Activated CD8-positive, alpha-beta T cell treated with anti-CD3 and anti-CD28 coated beads for 36 hours (primary cell): ENCODE measurements at regions not wholly inside any gene's neighbourhood (a gene's known extent, or its start where the extent isn't known, plus 50 kb on each side); places are given as distances from the start of the nearest gene placed in this dataset.

Experiments used
- ATAC-seq: fragments of 200-7000 bp; cut with Tn5 transposase; one replicate; pipeline ENCODE4 v1.10.0; 2021; ENCODE audit warnings: mild to moderate bottlenecking, moderate library complexity
- CTCF ChIA-PET: fragments of 350-600 bp; sonication (Branson Sonifier 250); formaldehyde crosslinking; loops from one replicate; lab custom pipeline; 2021; ENCODE audit warnings: antibody characterized with exemption; lab: Charles Lee
- POLR2A ChIA-PET: fragments of 350-600 bp; sonication (Branson Sonifier 250); formaldehyde crosslinking; loops from one replicate; lab custom pipeline; 2021; ENCODE audit warnings: antibody characterized with exemption; lab: Charles Lee
- DNase-seq: peaks from one replicate; pipeline ENCODE4 v3.0.0-alpha.2; 2020
- H3K27ac Mint-ChIP-seq: one replicate; pipeline ENCODE4 v1.8.0; 2021; ENCODE audit warnings: mild to moderate bottlenecking, mixed read lengths
- H3K27me3 Mint-ChIP-seq: one replicate; pipeline ENCODE4 v1.8.0; 2021; ENCODE audit warnings: mixed read lengths
- H3K36me3 Mint-ChIP-seq: one replicate; pipeline ENCODE4 v1.8.0; 2021; ENCODE audit warnings: low read depth, mixed read lengths
- H3K4me1 Mint-ChIP-seq: one replicate; pipeline ENCODE4 v1.8.0; 2021; ENCODE audit warnings: low read depth, mixed read lengths
- H3K4me3 Mint-ChIP-seq: one replicate; pipeline ENCODE4 v1.8.0; 2021; ENCODE audit warnings: mild to moderate bottlenecking, moderate library complexity, mixed read lengths
- H3K9me3 Mint-ChIP-seq: one replicate; pipeline ENCODE4 v1.8.0; 2021; ENCODE audit warnings: mixed read lengths
- CTCF ChIP-seq: fragments of 200-600 bp; IDR thresholded peaks from one replicate; pipeline ENCODE4 v1.8.0; 2022; ENCODE audit warnings: antibody characterized with exemption, mild to moderate bottlenecking
- intact Hi-C: fragments of 100-400 bp; cut with micrococcal nuclease; formaldehyde crosslinking; loops from one replicate; pipeline ENCODE4 v1.10.0; 2022

- no peaks in the 10 kb centered on the region for H3K36me3 Mint-ChIP-seq
- peaks cover 3% of the 10 kb centered on the region for H3K27me3 Mint-ChIP-seq
- H3K9me3 Mint-ChIP-seq = no peaks in the 10 kb centered on the region
- no peaks in the 10 kb centered on the region for H3K4me1 Mint-ChIP-seq
- ChIA-PET CTCF (no interaction called here), POLR2A (no interaction called here)
- DNase-seq (no peak), ATAC-seq (no peak)
- intact Hi-C loops = no loop called here
- no peak overlapping the region for H3K27ac Mint-ChIP-seq
- H3K4me3 Mint-ChIP-seq = no peak overlapping the region
- no peak for TF ChIP-seq CTCF
Observed at GRCh38 chr3:110262896-110263295, 808.7 kb upstream of the NECTIN3 start.

GRCh38 chr3:110265302-110265701 lies 806.3 kb upstream of the NECTIN3 start:
- ATAC-seq = no peak
- Mint-ChIP-seq H3K27me3 (peaks cover 3% of the 10 kb centered on the region), H3K4me1 (no peaks in the 10 kb centered on the region), H3K36me3 (no peaks in the 10 kb centered on the region), H3K9me3 (no peaks in the 10 kb centered on the region), H3K27ac (no peak overlapping the region), H3K4me3 (no peak overlapping the region)
- ChIA-PET CTCF (no interaction called here), POLR2A (no interaction called here)
- DNase-seq = no peak
- no peak for TF ChIP-seq CTCF
- intact Hi-C loops = no loop called here

- no peak for TF ChIP-seq CTCF
- H3K4me1 Mint-ChIP-seq = no peaks in the 10 kb centered on the region
- H3K27me3 Mint-ChIP-seq = peaks cover 2% of the 10 kb centered on the region
- H3K4me3 Mint-ChIP-seq = no peak overlapping the region
- no peak for ATAC-seq
- intact Hi-C loops = no loop called here
- POLR2A ChIA-PET = no interaction called here
- H3K36me3 Mint-ChIP-seq = no peaks in the 10 kb centered on the region
- no peaks in the 10 kb centered on the region for H3K9me3 Mint-ChIP-seq
- CTCF ChIA-PET = no interaction called here
- DNase-seq = no peak
- no peak overlapping the region for H3K27ac Mint-ChIP-seq
Observed at GRCh38 chr3:110267304-110267845, 804.2 kb upstream of the NECTIN3 start.

- ATAC-seq (no peak), DNase-seq (no peak)
- Mint-ChIP-seq H3K27ac (no peak overlapping the region), H3K9me3 (no peaks in the 10 kb centered on the region), H3K4me3 (no peak overlapping the region), H3K36me3 (no peaks in the 10 kb centered on the region), H3K4me1 (no peaks in the 10 kb centered on the region), H3K27me3 (peaks cover 2% of the 10 kb centered on the region)
- ChIA-PET POLR2A (no interaction called here), CTCF (no interaction called here)
- intact Hi-C loops = no loop called here
- TF ChIP-seq CTCF = no peak
Observed at GRCh38 chr3:110272525-110272924, 799.1 kb upstream of the NECTIN3 start.

GRCh38 chr3:110291886-110292501 lies 779.6 kb upstream of the NECTIN3 start:
- TF ChIP-seq CTCF = no peak
- Mint-ChIP-seq H3K4me1 (peaks cover 1% of the 10 kb centered on the region), H3K36me3 (peaks cover 7% of the 10 kb centered on the region), H3K4me3 (no peak overlapping the region), H3K27me3 (peaks cover 2% of the 10 kb centered on the region), H3K27ac (no peak overlapping the region), H3K9me3 (peaks cover 20% of the 10 kb centered on the region)
- intact Hi-C loops = no loop called here
- ChIA-PET POLR2A (no interaction called here), CTCF (interaction anchor here (1.6 kb wide), 1 partner anchor 22 kb away, joined by 4 read pairs; no protein-coding TSS in a partner anchor)
- no peak for DNase-seq
- ATAC-seq = no peak
